HG03460 (cell line): ENCODE measurements at regions not wholly inside any gene's neighbourhood (a gene's known extent, or its start where the extent isn't known, plus 50 kb on each side); places are given as distances from the start of the nearest gene placed in this dataset.
A peak's percentile ranks its signal among the peaks of the same experiment; 100 is the strongest.

Source experiments
- ATAC-seq: cut with Tn5 transposase; IDR thresholded peaks from one replicate; pipeline ENCODE4 v1.9.1; 2021; ENCODE audit not compliant: unreplicated experiment

- ATAC-seq, result no peak
Observed at GRCh38 chr9:99392986-99393385, 170.9 kb downstream of the SEC61B start.

DNA sequence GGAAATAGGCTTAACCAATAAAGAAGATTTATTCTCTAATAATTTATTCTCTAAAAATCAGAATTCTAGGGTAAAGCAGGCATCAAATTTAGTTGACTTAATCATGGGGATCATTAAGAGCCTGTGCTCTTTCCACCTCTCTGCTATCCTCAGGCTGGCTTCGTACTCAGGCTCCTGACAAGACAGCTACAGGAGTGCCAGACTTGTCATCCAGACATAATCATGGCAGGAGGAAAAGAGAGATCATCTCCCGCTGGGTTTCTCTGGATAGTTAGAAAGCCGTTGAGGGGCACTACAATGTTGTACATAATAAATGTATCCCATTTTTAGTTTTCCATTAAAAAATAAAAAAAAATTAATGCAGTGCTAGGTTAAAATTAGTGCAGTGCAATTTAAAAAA lies 171.9 kb downstream of the SEC61B start:
- no peak for ATAC-seq

- no peak for ATAC-seq
Observed at GRCh38 chr9:99398241-99398640, 176.2 kb downstream of the SEC61B start.

DNA sequence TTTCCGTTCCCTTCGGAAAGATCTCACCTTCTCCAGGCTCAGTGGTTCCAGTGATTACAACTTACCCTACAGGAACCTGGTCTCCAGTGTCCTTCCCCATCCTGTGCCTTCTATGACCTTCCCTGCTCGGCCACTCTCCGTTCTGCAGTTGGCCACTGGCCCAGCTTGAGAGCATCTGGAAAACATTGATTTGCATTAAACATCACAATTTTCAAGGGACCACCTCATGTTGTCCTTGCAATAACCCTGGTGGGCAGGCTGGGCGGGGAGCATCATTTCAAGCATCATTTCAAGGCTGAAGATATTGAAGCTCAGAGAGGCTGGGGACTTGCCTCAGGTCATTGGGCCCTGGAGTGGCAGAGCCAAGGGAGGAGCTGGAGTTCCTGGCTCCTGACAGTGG lies 177.4 kb downstream of the SEC61B start:
- no peak for ATAC-seq

- no peak for ATAC-seq
Observed at GRCh38 chr9:99400184-99400731, 178.2 kb downstream of the SEC61B start.

- ATAC-seq, result no peak
Observed at GRCh38 chr9:99401680-99402504, 179.8 kb downstream of the SEC61B start.

GRCh38 chr9:99403371-99403770 lies 181.3 kb downstream of the SEC61B start:
- ATAC-seq, result no peak

GRCh38 chr9:99405359-99405758 lies 183.3 kb downstream of the SEC61B start:
- no peak for ATAC-seq

DNA sequence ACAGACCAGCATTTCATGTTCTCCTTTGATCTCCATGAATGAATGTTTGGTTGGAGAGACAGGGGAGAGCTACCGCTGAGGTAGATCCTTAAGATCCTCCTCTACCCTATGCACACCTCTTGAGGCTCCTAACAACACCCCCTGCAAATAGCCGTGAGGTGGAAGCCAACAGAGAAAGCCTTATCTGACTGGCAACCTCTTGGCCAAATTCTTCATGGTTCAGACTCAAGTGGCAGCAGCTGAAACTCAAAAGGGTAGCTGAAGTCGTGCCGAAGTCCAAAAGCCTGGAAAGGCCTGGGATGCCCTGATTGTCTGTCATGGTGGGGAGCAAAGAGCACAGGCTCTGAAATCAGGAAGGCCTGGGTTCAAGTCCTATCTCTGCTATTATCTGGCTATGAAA lies 184.9 kb downstream of the SEC61B start:
- no peak for ATAC-seq

- no peak for ATAC-seq
Observed at GRCh38 chr9:99411068-99411467, 189.0 kb downstream of the SEC61B start.

GRCh38 chr9:99411479-99412115 lies 189.5 kb downstream of the SEC61B start:
- ATAC-seq, result no peak

DNA sequence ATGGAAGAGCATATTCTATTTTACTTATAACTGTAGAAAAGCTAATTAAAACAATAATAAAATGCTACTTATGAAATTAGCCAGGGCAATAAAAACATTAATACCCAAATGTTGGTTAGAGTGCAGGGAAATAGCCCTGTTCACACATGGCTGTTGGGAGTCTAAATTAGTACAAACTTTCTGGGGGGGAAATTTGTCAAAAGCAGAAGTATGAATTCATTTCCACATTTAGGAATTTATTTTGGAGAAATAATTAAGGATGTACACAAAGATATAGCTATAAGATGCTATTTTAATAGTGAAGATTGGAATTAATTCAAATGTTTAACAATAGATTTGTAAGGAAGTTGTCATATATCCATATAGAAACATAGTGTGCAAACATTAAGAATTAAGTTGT lies 190.5 kb downstream of the SEC61B start:
- no peak for ATAC-seq

DNA sequence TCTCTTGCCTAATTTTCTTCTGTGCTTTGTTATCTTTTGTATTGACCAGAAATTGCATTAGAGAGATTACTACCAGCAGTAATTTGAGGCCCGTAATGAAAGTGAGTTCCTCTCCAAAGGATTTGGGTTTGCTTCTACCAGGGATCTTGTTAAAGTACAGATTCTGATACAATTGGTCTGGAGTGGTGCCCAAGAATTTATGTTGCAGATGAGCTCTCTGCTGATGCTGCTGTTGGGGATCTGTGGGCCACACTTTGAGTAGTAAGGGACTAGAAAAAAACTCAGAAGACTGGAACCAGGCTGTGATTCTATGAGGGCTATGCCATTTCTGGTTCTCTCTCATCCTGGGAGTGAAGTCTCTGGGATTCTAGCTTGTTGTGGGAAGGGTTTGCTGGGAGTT lies 192.2 kb downstream of the SEC61B start:
- ATAC-seq, result no peak

- ATAC-seq, result peak; percentile 25
Observed at GRCh38 chr9:99415606-99416005, 193.5 kb downstream of the SEC61B start.

- ATAC-seq, result peak; percentile 65
Observed at GRCh38 chr9:99416007-99416406, 193.9 kb downstream of the SEC61B start.

DNA sequence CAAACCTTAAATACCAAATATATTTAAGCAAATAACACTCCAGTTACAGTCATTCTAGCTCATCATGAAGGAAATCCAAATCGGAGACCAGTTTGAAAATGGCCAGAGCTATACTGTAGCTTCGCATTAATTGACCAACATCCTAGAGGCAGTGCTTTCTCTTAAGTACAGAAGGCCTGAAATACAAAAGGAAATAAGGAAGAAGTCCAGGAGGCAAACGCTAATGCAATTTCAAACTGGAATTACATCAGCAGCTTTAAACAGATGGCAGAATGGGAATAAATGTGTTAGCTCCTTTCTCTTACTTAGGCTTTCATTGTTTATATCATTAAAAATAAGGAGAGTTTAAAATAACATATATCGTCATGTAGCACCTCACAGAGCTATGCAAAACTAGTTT lies 197.0 kb downstream of the SEC61B start:
- no peak for ATAC-seq

GRCh38 chr9:99421369-99421768 lies 199.3 kb downstream of the SEC61B start:
- ATAC-seq, result no peak

- ATAC-seq, result no peak
Observed at GRCh38 chr9:99425124-99425523, 203.0 kb downstream of the SEC61B start.

DNA sequence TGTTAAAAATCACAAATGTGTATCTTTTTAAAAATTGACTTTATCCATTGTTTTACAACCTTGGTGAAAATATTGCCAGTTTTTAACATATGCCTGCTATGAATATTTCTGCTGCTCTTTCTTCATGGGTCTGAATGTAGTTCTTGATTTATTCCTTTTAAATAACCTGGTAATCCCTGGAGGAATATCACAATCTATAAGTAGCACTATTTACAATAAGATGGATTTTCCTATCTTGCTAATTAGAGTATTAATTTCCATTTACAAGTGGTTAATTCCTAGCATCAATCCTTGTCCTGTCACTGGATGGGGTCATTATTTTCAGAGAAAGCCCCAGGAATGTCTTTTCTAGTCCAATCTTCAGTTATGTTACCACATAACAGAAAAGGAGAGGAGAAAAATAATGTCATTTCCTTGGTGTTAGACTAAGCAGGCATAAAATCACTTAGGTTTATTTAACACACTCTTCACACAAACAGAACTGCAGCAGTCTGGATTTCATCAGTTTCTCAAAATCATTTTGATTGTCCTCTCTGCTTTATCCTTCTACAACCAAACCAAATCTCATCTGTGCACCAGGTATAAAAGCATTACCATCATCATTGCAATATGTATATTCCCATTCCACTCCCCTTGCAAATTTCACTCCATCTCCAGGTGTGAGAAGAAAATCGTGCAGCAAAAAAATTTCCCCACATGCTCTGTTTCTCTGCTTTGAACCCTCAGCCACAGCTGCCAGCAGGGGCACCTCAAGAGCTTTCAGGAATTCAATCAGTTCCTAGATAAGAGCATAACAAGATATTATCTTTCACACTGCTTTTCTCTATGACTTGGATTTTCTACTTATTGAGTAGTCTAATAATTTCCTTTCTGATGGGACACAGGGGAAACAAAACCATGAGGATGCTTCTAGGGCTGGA lies 204.1 kb downstream of the SEC61B start:
- no peak for ATAC-seq

- no peak for ATAC-seq
Observed at GRCh38 chr9:99427260-99427659, 205.2 kb downstream of the SEC61B start.

DNA sequence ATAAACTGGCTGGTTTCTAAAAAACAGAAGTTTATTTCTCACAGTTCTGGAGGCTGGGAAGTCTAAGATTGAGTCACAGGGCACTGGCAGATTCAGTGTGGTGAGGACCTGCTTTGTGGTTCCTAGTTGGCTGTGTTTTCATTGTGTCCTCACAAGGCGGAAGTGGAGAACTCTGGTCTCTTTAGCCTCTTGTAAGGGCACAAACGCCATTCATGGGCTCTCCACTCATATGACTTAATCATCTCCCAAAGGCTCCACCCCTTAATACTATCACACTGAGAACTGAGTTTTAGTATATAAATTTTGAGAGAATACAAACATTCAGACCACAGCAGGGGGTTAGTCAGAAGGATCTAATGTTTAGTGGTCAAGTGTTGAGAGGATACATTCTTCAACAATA lies 208.2 kb downstream of the SEC61B start:
- no peak for ATAC-seq
